ENCODE measurements at regions not wholly inside any gene's neighbourhood (a gene's known extent, or its start where the extent isn't known, plus 50 kb on each side); places are given as distances from the start of the nearest gene placed in this dataset.

DNA sequence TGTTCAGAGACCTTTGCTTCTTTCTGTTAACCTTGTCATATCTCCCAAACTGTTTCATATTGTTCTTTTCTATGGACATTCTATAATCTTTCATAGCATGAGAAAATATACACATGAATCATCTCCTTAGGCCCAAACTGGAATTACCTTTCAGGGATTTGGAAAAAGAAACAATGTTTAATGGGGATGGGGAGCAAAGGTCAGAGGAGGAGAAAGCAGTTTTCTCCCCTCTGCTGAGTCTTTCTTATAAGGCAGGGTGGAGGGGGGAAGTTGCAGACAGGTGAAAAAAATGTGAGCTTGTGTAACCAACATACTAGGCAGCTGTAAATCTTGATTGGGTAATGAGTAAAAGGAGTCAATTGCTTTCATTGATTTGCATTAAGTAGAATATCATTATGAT is 164.1 kb downstream of the BRINP2 start:
- no peak for TF ChIP-seq TAF1 (IDR thresholded peaks at IDR 0.05; ENCODE audit: low read depth)
- TF ChIP-seq NFIC (IDR thresholded peaks at IDR 0.05): no peak
- TF ChIP-seq, protein P1, sequence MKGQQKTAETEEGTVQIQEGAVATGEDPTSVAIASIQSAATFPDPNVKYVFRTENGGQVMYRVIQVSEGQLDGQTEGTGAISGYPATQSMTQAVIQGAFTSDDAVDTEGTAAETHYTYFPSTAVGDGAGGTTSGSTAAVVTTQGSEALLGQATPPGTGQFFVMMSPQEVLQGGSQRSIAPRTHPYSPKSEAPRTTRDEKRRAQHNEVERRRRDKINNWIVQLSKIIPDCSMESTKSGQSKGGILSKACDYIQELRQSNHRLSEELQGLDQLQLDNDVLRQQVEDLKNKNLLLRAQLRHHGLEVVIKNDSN (IDR thresholded peaks at IDR 0.05): no peak
- TF ChIP-seq, protein P2, sequence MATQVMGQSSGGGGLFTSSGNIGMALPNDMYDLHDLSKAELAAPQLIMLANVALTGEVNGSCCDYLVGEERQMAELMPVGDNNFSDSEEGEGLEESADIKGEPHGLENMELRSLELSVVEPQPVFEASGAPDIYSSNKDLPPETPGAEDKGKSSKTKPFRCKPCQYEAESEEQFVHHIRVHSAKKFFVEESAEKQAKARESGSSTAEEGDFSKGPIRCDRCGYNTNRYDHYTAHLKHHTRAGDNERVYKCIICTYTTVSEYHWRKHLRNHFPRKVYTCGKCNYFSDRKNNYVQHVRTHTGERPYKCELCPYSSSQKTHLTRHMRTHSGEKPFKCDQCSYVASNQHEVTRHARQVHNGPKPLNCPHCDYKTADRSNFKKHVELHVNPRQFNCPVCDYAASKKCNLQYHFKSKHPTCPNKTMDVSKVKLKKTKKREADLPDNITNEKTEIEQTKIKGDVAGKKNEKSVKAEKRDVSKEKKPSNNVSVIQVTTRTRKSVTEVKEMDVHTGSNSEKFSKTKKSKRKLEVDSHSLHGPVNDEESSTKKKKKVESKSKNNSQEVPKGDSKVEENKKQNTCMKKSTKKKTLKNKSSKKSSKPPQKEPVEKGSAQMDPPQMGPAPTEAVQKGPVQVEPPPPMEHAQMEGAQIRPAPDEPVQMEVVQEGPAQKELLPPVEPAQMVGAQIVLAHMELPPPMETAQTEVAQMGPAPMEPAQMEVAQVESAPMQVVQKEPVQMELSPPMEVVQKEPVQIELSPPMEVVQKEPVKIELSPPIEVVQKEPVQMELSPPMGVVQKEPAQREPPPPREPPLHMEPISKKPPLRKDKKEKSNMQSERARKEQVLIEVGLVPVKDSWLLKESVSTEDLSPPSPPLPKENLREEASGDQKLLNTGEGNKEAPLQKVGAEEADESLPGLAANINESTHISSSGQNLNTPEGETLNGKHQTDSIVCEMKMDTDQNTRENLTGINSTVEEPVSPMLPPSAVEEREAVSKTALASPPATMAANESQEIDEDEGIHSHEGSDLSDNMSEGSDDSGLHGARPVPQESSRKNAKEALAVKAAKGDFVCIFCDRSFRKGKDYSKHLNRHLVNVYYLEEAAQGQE (IDR thresholded peaks at IDR 0.05; ENCODE audit: low read depth): no peak
- TF ChIP-seq RAD21 (IDR thresholded peaks at IDR 0.05; ENCODE audit: low read depth): no peak
- TF ChIP-seq EGR1 (IDR thresholded peaks at IDR 0.05): no peak
- TF ChIP-seq, protein P3, sequence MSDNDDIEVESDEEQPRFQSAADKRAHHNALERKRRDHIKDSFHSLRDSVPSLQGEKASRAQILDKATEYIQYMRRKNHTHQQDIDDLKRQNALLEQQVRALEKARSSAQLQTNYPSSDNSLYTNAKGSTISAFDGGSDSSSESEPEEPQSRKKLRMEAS (IDR thresholded peaks at IDR 0.05): no peak
- TF ChIP-seq YY1 (IDR thresholded peaks at IDR 0.05; ENCODE audit: low read depth): no peak
